Neuronal stem cell (in vitro differentiated cells): ENCODE measurements at regions not wholly inside any gene's neighbourhood (a gene's known extent, or its start where the extent isn't known, plus 50 kb on each side); places are given as distances from the start of the nearest gene placed in this dataset.

ENCODE experiments used
- DNase-seq: peaks from one replicate; pipeline ENCODE4 v3.0.0-alpha.2; 2013; ENCODE audit warnings: low spot score
- H2AFZ ChIP-seq: one replicate; pipeline ENCODE4 v1.6.1; 2013; ENCODE audit warnings: mild to moderate bottlenecking, low read length, inconsistent platforms
- H2AK5ac ChIP-seq: 2 replicates; pipeline ENCODE4 v1.6.1; 2013; ENCODE audit warnings: low read depth, mild to moderate bottlenecking, inconsistent platforms, low read length, moderate library complexity, mixed read lengths
- H2BK120ac ChIP-seq: 2 replicates; pipeline ENCODE4 v1.6.1; 2013; ENCODE audit warnings: low read depth, mild to moderate bottlenecking, inconsistent platforms, low read length, moderate library complexity, mixed read lengths
- H2BK12ac ChIP-seq: one replicate; pipeline ENCODE4 v1.6.1; 2013; ENCODE audit warnings: low read length, inconsistent platforms
- H2BK15ac ChIP-seq: 2 replicates; pipeline ENCODE4 v1.6.1; 2013; ENCODE audit warnings: mild to moderate bottlenecking, low read length, inconsistent platforms, mixed read lengths
- H2BK5ac ChIP-seq: one replicate; pipeline ENCODE4 v1.6.1; 2013; ENCODE audit warnings: inconsistent platforms, mild to moderate bottlenecking, low read length, moderate library complexity
- H3K14ac ChIP-seq: one replicate; pipeline ENCODE4 v1.6.1; 2013; ENCODE audit warnings: low read length, inconsistent platforms
- H3K18ac ChIP-seq: 2 replicates; pipeline ENCODE4 v1.6.1; 2013; ENCODE audit warnings: low read length, inconsistent platforms
- H3K23ac ChIP-seq: 2 replicates; pipeline ENCODE4 v1.6.1; 2013; ENCODE audit warnings: low read depth, mild to moderate bottlenecking, mixed read lengths, low read length, inconsistent platforms; ENCODE audit not compliant: poor library complexity
- H3K27ac ChIP-seq: replicated peaks from 3 replicates; pipeline ENCODE4 v1.5.1; 2013; ENCODE audit warnings: low read length, inconsistent platforms
- H3K27me3 ChIP-seq, 3 experiments: 2 replicates each; pipeline ENCODE4 v1.6.1; 2013; ENCODE audit warnings: low read length in 3 of 3, mild to moderate bottlenecking in 2 of 3, inconsistent platforms in 1 of 3, low read depth in 1 of 3, mixed read lengths in 1 of 3, moderate library complexity in 1 of 3; ENCODE audit not compliant: control insufficient read depth in 3 of 3, insufficient read depth in 3 of 3
- H3K36me3 ChIP-seq, 2 donors: replicated peaks in 1 of 2; 2 replicates each; pipeline ENCODE4 v1.6.1; 2013; ENCODE audit warnings: low read length in 2 of 2; ENCODE audit not compliant: control insufficient read depth in 2 of 2, insufficient read depth in 2 of 2
- H3K4ac ChIP-seq: 2 replicates; pipeline ENCODE4 v1.6.1; 2013; ENCODE audit warnings: inconsistent platforms, mild to moderate bottlenecking, low read length, moderate library complexity
- H3K4me1 ChIP-seq, 2 donors: 1 replicate in 1 of 2; 2 replicates in 1 of 2; pipeline ENCODE4 v1.6.1; 2013; ENCODE audit warnings: low read length in 2 of 2, low read depth in 1 of 2; ENCODE audit not compliant: control insufficient read depth in 2 of 2, insufficient read depth in 1 of 2
- H3K4me2 ChIP-seq: one replicate; pipeline ENCODE4 v1.6.1; 2013; ENCODE audit warnings: mild to moderate bottlenecking, low read length, inconsistent platforms; ENCODE audit not compliant: insufficient read depth, poor library complexity, severe bottlenecking
- H3K4me3 ChIP-seq, 2 donors: 2 replicates each; pipeline ENCODE4 v1.5.1; 2013; ENCODE audit warnings: low read length in 2 of 2, mild to moderate bottlenecking in 2 of 2, inconsistent platforms in 1 of 2, moderate library complexity in 1 of 2
- H3K79me1 ChIP-seq: one replicate; pipeline ENCODE4 v1.6.1; 2013; ENCODE audit warnings: low read depth, mild to moderate bottlenecking, inconsistent platforms, low read length, moderate library complexity
- H3K9ac ChIP-seq: one replicate; pipeline ENCODE4 v1.6.1; 2013; ENCODE audit warnings: mild to moderate bottlenecking, low read depth, low read length, inconsistent platforms; ENCODE audit not compliant: poor library complexity
- H3K9me3 ChIP-seq, 2 donors: replicated peaks in 1 of 2; 2 replicates each; pipeline versions ENCODE3 to v1.6.1; 2013; ENCODE audit warnings: low read length in 2 of 2, mild to moderate bottlenecking in 2 of 2, inconsistent platforms in 1 of 2, low read depth in 1 of 2, mixed read lengths in 1 of 2, moderate library complexity in 1 of 2; ENCODE audit not compliant: control insufficient read depth in 2 of 2, insufficient read depth in 1 of 2
- H4K8ac ChIP-seq: one replicate; pipeline ENCODE4 v1.6.1; 2013; ENCODE audit warnings: low read depth, mild to moderate bottlenecking, inconsistent platforms, low read length, moderate library complexity
- H4K91ac ChIP-seq: one replicate; pipeline ENCODE4 v1.6.1; 2013; ENCODE audit warnings: low read length, low read depth, mild to moderate bottlenecking, inconsistent platforms; ENCODE audit not compliant: poor library complexity
- WGBS, 2 donors: extraction: QIAGEN DNeasy Blood & Tissue Kit; methylation state at CpG; one replicate each; pipeline ENCODE4 v1.1.7; 2013; ENCODE audit warnings: missing lambda C conversion rate in 2 of 2, mixed read lengths in 1 of 2; ENCODE audit not compliant: insufficient read length in 2 of 2, insufficient replicate concordance in 1 of 2; ENCODE audit errors: extremely low coverage in 2 of 2; 5-methylcytosine and 5-hydroxymethylcytosine counted together

DNA sequence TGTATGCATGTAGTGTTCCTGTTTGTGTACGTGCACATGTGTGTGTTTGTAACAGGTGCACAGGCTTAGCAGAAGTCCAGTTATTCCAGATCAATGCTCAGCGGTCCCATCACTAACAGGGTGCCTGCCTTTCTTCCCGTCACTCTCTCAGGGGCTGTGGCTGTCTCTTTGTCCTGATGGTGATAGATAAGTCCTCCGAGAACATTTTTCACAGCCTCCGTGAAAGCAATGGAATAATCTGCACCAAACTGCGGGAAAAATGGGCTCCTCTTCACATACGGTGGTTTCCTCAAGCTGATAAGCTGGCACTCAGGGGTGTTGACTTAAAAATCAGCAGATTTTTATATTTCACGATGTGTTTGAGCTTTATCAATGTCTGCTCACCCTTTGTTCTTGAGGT is 342.3 kb downstream of the TMEM114 start:
- H3K14ac ChIP-seq = no peak overlapping the region
- no peak overlapping the region for H2BK120ac ChIP-seq
- H3K18ac ChIP-seq = no peak overlapping the region
- no peaks in the 10 kb centered on the region for H3K9me3 ChIP-seq
- no peaks in the 10 kb centered on the region for H3K79me1 ChIP-seq
- no peak for DNase-seq
- H3K4ac ChIP-seq = no peak overlapping the region
- H2BK5ac ChIP-seq = no peak overlapping the region
- no peak overlapping the region for H3K27ac ChIP-seq
- H3K4me2 ChIP-seq = no peak overlapping the region
- H2AFZ ChIP-seq = no peak overlapping the region
- H2BK12ac ChIP-seq = no peak overlapping the region
- no peaks in the 10 kb centered on the region for H3K27me3 ChIP-seq
- H4K8ac ChIP-seq = no peak overlapping the region
- no peak overlapping the region for H2AK5ac ChIP-seq
- no peak overlapping the region for H3K9ac ChIP-seq
- no peak overlapping the region for H3K23ac ChIP-seq
- H3K4me3 ChIP-seq = no peak overlapping the region
- no peak overlapping the region for H4K91ac ChIP-seq
- H3K36me3 ChIP-seq = no peaks in the 10 kb centered on the region
- H2BK15ac ChIP-seq = no peak overlapping the region
- no peaks in the 10 kb centered on the region for H3K4me1 ChIP-seq
- no CpG with 5 or more reads among the region's 8 CpGs for WGBS, 2 donors

- WGBS, 2 donors = no CpG with 5 or more reads among the region's 4 CpGs
Observed at GRCh38 chr16:8243981-8244380, 346.3 kb downstream of the TMEM114 start.

GRCh38 chr16:8241408-8241807 is 348.9 kb downstream of the TMEM114 start:
- no CpG with 5 or more reads among the region's 3 CpGs for WGBS, 2 donors

More at GRCh38 chr16:8243981-8244380, 346.3 kb downstream of the TMEM114 start:
- Histone ChIP-seq H2AK5ac (no peak overlapping the region), H3K79me1 (no peaks in the 10 kb centered on the region), H3K23ac (no peak overlapping the region), H3K9ac (no peak overlapping the region), H3K4ac (no peak overlapping the region), H3K14ac (no peak overlapping the region), H3K9me3 (no peaks in the 10 kb centered on the region), H2BK12ac (no peak overlapping the region), H3K4me1 (no peaks in the 10 kb centered on the region), H3K4me2 (no peak overlapping the region), H3K4me3 (no peak overlapping the region), H3K18ac (no peak overlapping the region), H4K8ac (no peak overlapping the region), H3K27ac (no peak overlapping the region), H4K91ac (no peak overlapping the region), H2AFZ (no peak overlapping the region), H3K36me3 (no peaks in the 10 kb centered on the region), H2BK5ac (no peak overlapping the region), H2BK120ac (no peak overlapping the region), H2BK15ac (no peak overlapping the region), H3K27me3 (no peaks in the 10 kb centered on the region)
- no peak for DNase-seq

GRCh38 chr16:8239443-8239842 is 350.9 kb downstream of the TMEM114 start:
- H3K4me1 ChIP-seq = no peaks in the 10 kb centered on the region
- H4K8ac ChIP-seq = no peak overlapping the region
- no CpG with 5 or more reads among the region's 2 CpGs for WGBS, 2 donors

More at GRCh38 chr16:8241408-8241807, 348.9 kb downstream of the TMEM114 start:
- Histone ChIP-seq H3K4ac (no peak overlapping the region), H2BK12ac (no peak overlapping the region), H3K9me3 (no peaks in the 10 kb centered on the region), H3K27ac (no peak overlapping the region), H3K79me1 (no peaks in the 10 kb centered on the region), H3K18ac (no peak overlapping the region), H3K9ac (no peak overlapping the region), H3K27me3 (no peaks in the 10 kb centered on the region), H3K4me3 (no peak overlapping the region), H2BK15ac (no peak overlapping the region), H3K4me2 (no peak overlapping the region), H3K14ac (no peak overlapping the region), H2BK120ac (no peak overlapping the region), H3K4me1 (no peaks in the 10 kb centered on the region), H2AFZ (no peak overlapping the region), H4K8ac (no peak overlapping the region), H4K91ac (no peak overlapping the region), H2AK5ac (no peak overlapping the region), H3K36me3 (no peaks in the 10 kb centered on the region), H2BK5ac (no peak overlapping the region), H3K23ac (no peak overlapping the region)
- DNase-seq = no peak

More at GRCh38 chr16:8239443-8239842, 350.9 kb downstream of the TMEM114 start:
- Histone ChIP-seq H3K14ac (no peak overlapping the region), H3K9ac (no peak overlapping the region), H3K4me2 (no peak overlapping the region), H3K18ac (no peak overlapping the region), H3K9me3 (no peaks in the 10 kb centered on the region), H3K36me3 (no peaks in the 10 kb centered on the region), H2AK5ac (no peak overlapping the region), H3K27me3 (no peaks in the 10 kb centered on the region), H3K23ac (no peak overlapping the region), H2BK15ac (no peak overlapping the region), H2BK120ac (no peak overlapping the region), H3K27ac (no peak overlapping the region), H4K91ac (no peak overlapping the region), H2BK5ac (no peak overlapping the region), H3K4ac (no peak overlapping the region), H2BK12ac (no peak overlapping the region), H3K4me3 (no peak overlapping the region), H3K79me1 (no peaks in the 10 kb centered on the region), H2AFZ (no peak overlapping the region)
- no peak for DNase-seq
